HG03558 (cell line): ENCODE measurements at regions not wholly inside any gene's neighbourhood (a gene's known extent, or its start where the extent isn't known, plus 50 kb on each side); places are given as distances from the start of the nearest gene placed in this dataset.
"Not testable (repeated sequence)": the region's sequence is repeated elsewhere in the genome, so short reads cannot be mapped to it uniquely, and the experiment has no call there.

Experiments used
- ATAC-seq: cut with Tn5 transposase; IDR thresholded peaks from one replicate; pipeline ENCODE4 v1.9.1; 2021; ENCODE audit warnings: moderate number of reproducible peaks; ENCODE audit not compliant: unreplicated experiment; ENCODE audit errors: extremely low read depth

- no peak for ATAC-seq
Observed at GRCh38 chr3:95645291-95645690, 1169.1 kb upstream of the EPHA6 start.

- ATAC-seq, result no peak
Observed at GRCh38 chr3:95654570-95655362, 1159.6 kb upstream of the EPHA6 start.

GRCh38 chr3:95655363-95655986 is 1158.9 kb upstream of the EPHA6 start:
- ATAC-seq, result no peak

DNA sequence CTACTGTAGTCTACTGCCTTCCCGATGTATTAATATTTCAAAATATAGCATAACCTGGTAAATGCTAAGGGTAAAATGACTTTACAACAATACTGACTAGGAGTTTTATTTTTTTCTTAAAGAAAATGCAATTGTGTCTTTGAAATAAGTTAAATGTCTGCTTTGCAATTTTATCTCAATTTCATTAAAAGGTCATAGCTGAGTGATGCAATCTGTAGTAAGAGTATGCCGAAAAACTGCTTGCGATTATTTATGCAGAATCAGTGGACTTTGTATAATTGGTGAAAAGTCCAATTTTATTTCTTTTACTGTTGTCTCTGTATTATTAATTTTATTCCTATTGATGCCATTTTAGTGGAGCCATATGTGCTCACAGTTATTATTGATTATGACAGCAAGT is 1143.6 kb upstream of the EPHA6 start:
- no peak for ATAC-seq

GRCh38 chr3:95673215-95673614 is 1141.2 kb upstream of the EPHA6 start:
- no peak for ATAC-seq

DNA sequence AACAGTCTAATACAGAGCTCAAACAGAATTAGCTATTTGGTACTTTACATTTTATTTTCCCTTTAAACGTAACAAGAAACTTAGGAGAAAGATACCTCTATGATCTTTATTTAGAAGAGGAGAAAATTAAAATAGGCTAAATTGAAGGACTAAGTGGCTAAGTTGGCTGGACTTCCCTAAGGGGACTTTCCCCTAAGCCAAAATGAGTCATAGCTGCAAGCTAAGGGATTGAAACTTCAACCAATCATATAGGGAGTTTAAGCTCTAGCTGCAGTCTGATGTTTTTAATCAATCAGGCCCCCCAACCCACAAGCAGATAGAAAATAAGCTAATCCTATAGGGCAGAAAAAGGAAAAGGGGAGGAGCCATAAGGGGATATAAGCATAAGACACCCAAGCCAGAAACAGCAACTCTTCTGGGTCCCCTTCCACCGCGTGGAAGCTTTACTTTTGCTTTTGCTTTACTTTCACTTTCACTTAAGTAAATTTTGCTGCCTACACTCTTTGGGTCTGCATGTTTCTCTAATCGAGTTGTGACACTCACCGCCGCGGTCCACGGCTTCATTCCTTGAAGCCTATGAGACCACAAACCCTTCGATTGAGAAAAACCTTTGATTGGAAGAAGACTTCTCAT is 1108.5 kb upstream of the EPHA6 start:
- ATAC-seq, result peak; percentile 42

DNA sequence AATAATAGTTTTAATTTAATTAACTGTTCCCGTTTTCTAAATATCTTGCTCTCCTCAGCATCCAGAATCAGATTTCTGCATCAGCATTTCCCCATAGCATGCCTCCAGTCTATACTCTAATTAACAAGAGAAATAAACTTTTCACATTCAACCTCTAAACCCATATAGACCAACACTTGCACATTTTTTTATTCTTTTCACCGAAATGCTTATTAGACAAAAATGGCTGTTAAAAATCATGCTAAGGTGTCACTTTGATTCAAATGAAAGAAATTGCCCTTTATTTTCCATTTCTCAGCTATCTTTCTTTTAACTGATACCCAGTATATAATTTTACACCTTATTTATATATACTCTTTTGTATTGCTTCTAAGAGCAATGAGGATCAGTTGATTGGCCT is 1107.1 kb upstream of the EPHA6 start:
- ATAC-seq, result no peak

DNA sequence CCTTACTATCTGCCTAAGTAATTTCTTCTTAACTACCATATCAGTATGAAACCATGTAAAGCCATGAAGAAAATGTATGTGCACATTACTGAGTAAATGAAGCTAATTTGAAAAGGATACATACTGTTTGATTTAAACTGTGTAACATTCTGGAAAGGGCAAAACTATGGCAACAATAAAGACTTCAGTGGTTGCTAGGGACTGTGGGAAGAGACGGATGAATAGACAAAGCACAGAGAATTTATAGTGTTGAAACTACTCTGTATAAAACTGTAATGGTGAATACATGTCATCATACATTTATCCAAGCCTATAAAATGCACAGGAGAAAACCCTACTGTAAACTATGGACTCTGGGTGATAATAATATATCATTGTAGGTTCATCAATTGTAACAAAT is 1103.7 kb upstream of the EPHA6 start:
- no peak for ATAC-seq

DNA sequence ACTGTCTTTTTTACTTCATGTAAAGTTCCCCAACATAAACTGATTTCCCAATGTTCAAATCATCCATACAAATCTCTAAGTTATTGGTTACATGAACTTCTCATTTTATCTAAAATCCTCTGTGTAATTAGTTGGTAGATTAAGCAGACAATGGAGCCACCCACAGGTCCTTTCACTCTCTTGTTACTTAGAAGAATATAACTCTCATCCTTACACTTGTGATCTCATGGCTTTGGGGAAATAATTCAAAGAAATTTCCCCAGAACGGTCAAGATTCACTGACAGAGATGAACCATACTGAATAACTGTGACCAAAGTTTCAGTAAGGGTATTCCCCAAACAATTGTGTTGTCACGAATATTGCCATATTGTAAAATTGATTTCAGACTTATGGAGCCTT is 1102.6 kb upstream of the EPHA6 start:
- no peak for ATAC-seq

GRCh38 chr3:95715128-95715527 is 1099.3 kb upstream of the EPHA6 start:
- ATAC-seq, result no peak

DNA sequence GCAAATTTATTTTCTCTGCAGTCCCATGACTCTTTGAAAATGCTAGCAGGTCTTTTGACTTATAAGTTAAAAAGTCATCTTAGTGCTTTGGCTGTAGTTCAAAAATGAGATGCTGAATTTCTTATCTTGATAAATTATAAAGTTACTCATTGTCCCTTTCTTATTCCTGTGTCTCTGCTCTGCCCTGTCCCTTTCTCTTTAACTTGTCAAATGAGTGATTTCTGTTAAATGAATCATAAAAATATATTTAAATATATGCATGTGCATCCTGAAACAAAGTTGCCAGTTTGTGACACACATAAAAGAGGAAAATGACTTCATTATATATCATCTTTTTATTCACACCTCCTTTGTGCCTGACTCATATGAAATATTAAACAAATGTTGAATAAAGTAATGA is 1097.3 kb upstream of the EPHA6 start:
- no peak for ATAC-seq

DNA sequence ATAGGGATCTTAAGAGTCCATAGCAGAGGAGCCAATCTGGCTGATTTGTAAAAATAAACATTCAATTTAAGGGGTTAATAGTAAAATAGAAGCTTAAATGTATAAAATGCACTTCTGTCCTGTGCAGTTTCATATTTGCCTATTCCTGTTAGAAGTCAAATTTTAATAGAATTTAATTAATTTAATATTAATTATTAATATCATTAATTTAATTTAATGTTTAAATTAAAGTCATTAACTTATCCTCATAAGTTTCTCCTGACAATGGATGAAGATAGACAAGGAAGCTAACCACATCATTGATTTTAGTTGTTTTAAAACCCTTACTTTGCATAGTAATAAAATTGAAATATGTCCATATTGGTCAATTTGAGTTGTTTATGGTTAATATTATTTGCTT is 1096.2 kb upstream of the EPHA6 start:
- ATAC-seq, result no peak

DNA sequence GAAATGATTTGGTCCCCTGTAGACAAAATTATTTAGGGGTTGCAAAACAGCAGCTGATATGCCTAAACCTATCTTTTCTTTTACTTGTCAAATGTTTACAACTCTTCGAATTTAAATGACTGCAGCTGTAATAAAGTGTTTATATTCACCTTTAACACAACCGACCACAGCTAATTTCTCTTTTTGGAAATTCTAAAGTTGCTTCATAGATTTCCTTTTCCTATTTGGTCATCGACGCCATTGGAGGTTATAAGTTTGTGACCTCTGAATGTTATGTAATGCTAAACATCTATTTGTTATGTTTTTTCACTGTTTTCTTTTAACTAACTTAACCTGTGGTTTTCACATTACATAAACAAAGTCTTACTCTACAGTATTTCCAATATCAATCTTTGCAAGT is 1094.9 kb upstream of the EPHA6 start:
- ATAC-seq, result no peak

GRCh38 chr3:95721938-95722337 is 1092.5 kb upstream of the EPHA6 start:
- no peak for ATAC-seq

- no peak for ATAC-seq
Observed at GRCh38 chr3:95725770-95726169, 1088.6 kb upstream of the EPHA6 start.

- ATAC-seq, result no peak
Observed at GRCh38 chr3:95731753-95732152, 1082.6 kb upstream of the EPHA6 start.

DNA sequence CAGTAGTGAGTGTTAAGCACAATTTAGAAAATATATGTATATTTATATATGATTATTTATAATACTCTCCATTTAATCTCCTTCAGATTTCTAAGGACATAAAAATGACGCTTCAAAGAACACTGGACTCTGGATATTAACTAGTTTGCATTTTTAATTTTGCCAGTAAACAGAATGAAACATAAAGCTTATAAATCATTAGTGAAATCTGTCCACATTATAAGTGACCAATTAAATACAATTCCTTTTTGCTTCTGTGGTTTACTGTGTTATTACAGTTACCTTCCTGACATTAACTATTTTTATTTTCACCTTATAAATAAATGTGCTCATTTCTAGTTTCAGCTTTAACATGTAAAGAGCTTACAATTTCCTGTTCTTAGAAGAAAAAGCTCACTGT is 1081.1 kb upstream of the EPHA6 start:
- ATAC-seq, result no peak

- ATAC-seq, result no peak
Observed at GRCh38 chr3:95738045-95738444, 1076.3 kb upstream of the EPHA6 start.

DNA sequence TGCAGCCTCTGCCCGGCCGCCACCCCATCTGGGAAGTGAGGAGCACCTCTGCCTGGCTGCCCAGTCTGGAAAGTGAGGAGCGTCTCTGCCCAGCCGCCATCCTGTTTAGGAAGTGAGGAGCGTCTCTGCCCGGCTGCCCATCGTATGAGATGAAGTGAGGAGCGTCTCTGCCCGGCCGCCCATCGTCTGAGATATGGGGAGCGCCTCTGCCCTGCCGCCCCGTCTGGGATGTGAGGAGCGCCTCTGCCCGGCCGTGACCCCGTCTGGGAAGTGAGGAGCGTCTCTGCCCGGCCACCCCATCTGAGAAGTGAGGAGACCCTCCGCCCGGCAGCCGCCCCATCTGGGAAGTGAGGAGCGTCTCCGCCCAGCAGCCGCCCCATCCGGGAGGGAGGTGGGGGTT is 1069.5 kb upstream of the EPHA6 start:
- not testable (repeated sequence) for ATAC-seq

GRCh38 chr3:95750097-95750496 is 1064.3 kb upstream of the EPHA6 start:
- no peak for ATAC-seq

DNA sequence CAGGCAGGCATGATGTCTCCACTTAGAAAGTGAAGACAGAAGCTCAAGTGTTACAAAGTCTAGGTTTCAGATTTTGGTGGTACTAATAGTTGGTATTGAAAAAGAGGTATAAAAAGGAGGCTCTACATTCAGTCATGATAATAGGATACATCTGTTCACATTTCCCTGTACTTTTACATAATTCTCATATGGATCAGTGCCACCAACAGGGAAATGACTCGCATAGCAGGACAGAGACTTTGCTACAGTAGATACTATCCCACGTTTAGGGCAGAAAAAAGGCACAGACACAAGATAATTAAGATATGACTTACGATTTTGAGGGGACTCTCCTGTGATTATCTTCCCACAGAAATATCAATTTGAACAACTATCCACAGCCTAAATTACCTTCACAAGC is 1062.9 kb upstream of the EPHA6 start:
- no peak for ATAC-seq

DNA sequence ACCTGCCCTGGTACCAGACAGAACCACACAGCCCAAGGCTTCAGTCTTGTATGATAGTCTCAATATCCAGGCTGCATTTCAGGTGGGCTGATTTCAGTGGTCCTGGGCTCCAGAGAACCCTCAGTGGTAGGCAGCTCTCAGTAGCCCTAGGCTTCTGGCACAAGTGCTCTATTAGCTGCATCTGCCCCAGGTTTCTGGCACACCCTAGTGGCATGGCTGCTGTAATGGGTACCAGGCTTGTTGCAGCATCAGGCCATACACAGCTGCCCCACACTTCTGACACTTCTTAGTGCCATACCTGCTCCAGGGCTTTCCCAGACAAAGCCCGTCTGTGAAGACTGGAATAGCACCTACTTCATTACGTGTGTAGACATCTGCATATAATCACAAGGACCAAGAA is 1062.2 kb upstream of the EPHA6 start:
- ATAC-seq, result no peak
